OCI-LY7 (cell line): ENCODE measurements at regions not wholly inside any gene's neighbourhood (a gene's known extent, or its start where the extent isn't known, plus 50 kb on each side); places are given as distances from the start of the nearest gene placed in this dataset.

Experiments used
- BruUV-seq: library from RNA; stranded (reverse); fragments of 400-500 nt; replicated peaks from 2 replicates; lab custom pipeline; 2021; lab: Mats Ljungman, UMichigan
- CTCF ChIA-PET: fragments of 300-600 bp; sonication (Branson Sonifier 250); formaldehyde crosslinking; loops from one replicate; lab custom pipeline; 2022; ENCODE audit warnings: antibody characterized with exemption; ENCODE audit not compliant: unreplicated experiment; lab: Charles Lee
- POLR2A ChIA-PET: fragments of 300-600 bp; sonication (Branson Sonifier 250); formaldehyde crosslinking; loops from one replicate; lab custom pipeline; 2022; ENCODE audit warnings: antibody characterized with exemption; lab: Charles Lee
- DNase-seq: peaks from one replicate; pipeline ENCODE4 v3.0.0-alpha.2; 2015; ENCODE audit warnings: low spot score
- H2AFZ ChIP-seq: fragments of 200-600 bp; sonication (generic), shearing (Covaris generic); 2 replicates; pipeline ENCODE4 v1.6.1; 2014; ENCODE audit warnings: mild to moderate bottlenecking, antibody characterized with exemption, low read length, moderate library complexity
- H3K27ac ChIP-seq: fragments of 200-600 bp; sonication (generic); 2 replicates; pipeline ENCODE4 v1.5.1; 2014; ENCODE audit warnings: mixed run types, low read depth, mild to moderate bottlenecking, moderate library complexity, low read length, inconsistent platforms; ENCODE audit not compliant: poor library complexity, severe bottlenecking
- H3K36me3 ChIP-seq: fragments of 200-600 bp; sonication (generic); 2 replicates; pipeline ENCODE4 v1.6.1; 2014; ENCODE audit warnings: mild to moderate bottlenecking, antibody characterized with exemption, low read length, moderate library complexity, mixed read lengths; ENCODE audit not compliant: insufficient read depth
- H3K4me1 ChIP-seq: fragments of 200-600 bp; sonication (generic); 2 replicates; pipeline ENCODE4 v1.5.1; 2014; ENCODE audit warnings: mild to moderate bottlenecking, low read length; ENCODE audit not compliant: insufficient read depth, poor library complexity, severe bottlenecking
- H3K4me2 ChIP-seq: fragments of 200-600 bp; sonication (generic); 2 replicates; pipeline ENCODE4 v1.6.1; 2014; ENCODE audit warnings: mild to moderate bottlenecking, low read length
- H3K4me3 ChIP-seq: fragments of 200-600 bp; sonication (generic); 2 replicates; pipeline ENCODE4 v1.5.1; 2014; ENCODE audit warnings: mild to moderate bottlenecking, low read depth, low read length; ENCODE audit not compliant: poor library complexity, severe bottlenecking
- H3K79me2 ChIP-seq: fragments of 200-600 bp; sonication (generic); 2 replicates; pipeline ENCODE4 v1.6.1; 2016; ENCODE audit warnings: low read depth, mild to moderate bottlenecking, low read length, moderate library complexity, mixed read lengths; ENCODE audit not compliant: insufficient read depth
- H3K9me2 ChIP-seq: fragments of 200-600 bp; sonication (generic); 2 replicates; pipeline ENCODE4 v1.6.1; 2016; ENCODE audit warnings: mild to moderate bottlenecking, low read length, mixed read lengths; ENCODE audit not compliant: insufficient read depth
- H3K9me3 ChIP-seq: fragments of 200-600 bp; sonication (generic); 2 replicates; pipeline ENCODE4 v1.6.1; 2014; ENCODE audit warnings: mild to moderate bottlenecking, mixed run types, low read length, mixed read lengths
- H4K20me1 ChIP-seq: fragments of 200-600 bp; sonication (generic); 2 replicates; pipeline ENCODE4 v1.6.1; 2014; ENCODE audit warnings: mild to moderate bottlenecking, antibody characterized with exemption, low read length, moderate library complexity, mixed read lengths; ENCODE audit not compliant: insufficient read depth
- CTCF ChIP-seq: fragments of 200-600 bp; sonication (generic); conservative IDR thresholded peaks from 2 replicates; pipeline ENCODE4 v1.5.1; 2014; ENCODE audit warnings: mild to moderate bottlenecking, antibody characterized with exemption, low read length, moderate library complexity, mixed read lengths
- EZH2phosphoT487 ChIP-seq: fragments of 200-600 bp; sonication (generic); IDR thresholded peaks from 2 replicates; pipeline ENCODE4 v1.6.1; 2018; ENCODE audit warnings: low read depth, borderline replicate concordance, mild to moderate bottlenecking, mixed run types, antibody characterized with exemption, low read length, moderate library complexity, mixed read lengths
- intact Hi-C: fragments of 100-400 bp; cut with micrococcal nuclease; formaldehyde crosslinking; loops from one replicate; pipeline ENCODE4 v1.10.0; 2022; ENCODE audit not compliant: unreplicated experiment

- TF ChIP-seq CTCF (no peak), EZH2phosphoT487 (no peak)
- no peak for DNase-seq
- no peak overlapping the region for H3K4me3 ChIP-seq
- H3K4me2 ChIP-seq: no peak overlapping the region
- no peak overlapping the region for H3K27ac ChIP-seq
- ChIA-PET CTCF (no interaction called here), POLR2A (interaction anchor here (1.0 kb wide), 1 partner anchor 10 kb away, joined by 3 read pairs; no protein-coding TSS in a partner anchor)
- no peak overlapping the region for H2AFZ ChIP-seq
- intact Hi-C loops: no loop called here
- no peaks in the 10 kb centered on the region for H3K9me2 ChIP-seq
- H3K4me1 ChIP-seq: no peaks in the 10 kb centered on the region
- no peaks in the 10 kb centered on the region for H3K79me2 ChIP-seq
- H3K36me3 ChIP-seq: no peaks in the 10 kb centered on the region
- no peaks in the 10 kb centered on the region for H4K20me1 ChIP-seq
- no peaks in the 10 kb centered on the region for H3K9me3 ChIP-seq
- BruUV-seq: no TSS peak
Measured at GRCh38 chr6:8535519-8535918, 100.2 kb upstream of the SLC35B3 start.

GRCh38 chr6:8530785-8531435, 95.6 kb upstream of the SLC35B3 start:
- Histone ChIP-seq H4K20me1 (no peaks in the 10 kb centered on the region), H3K4me2 (no peak overlapping the region), H3K4me1 (no peaks in the 10 kb centered on the region), H2AFZ (no peak overlapping the region), H3K27ac (no peak overlapping the region), H3K79me2 (no peaks in the 10 kb centered on the region), H3K36me3 (no peaks in the 10 kb centered on the region), H3K9me2 (no peaks in the 10 kb centered on the region), H3K9me3 (no peaks in the 10 kb centered on the region), H3K4me3 (no peak overlapping the region)
- CTCF ChIA-PET: no interaction called here
- BruUV-seq: no TSS peak
- no peak for DNase-seq
- no peak for TF ChIP-seq CTCF
- no peak for TF ChIP-seq EZH2phosphoT487
- POLR2A ChIA-PET: no interaction called here
- intact Hi-C loops: no loop called here

GRCh38 chr6:8529250-8529649, 93.9 kb upstream of the SLC35B3 start:
- DNase-seq: no peak
- intact Hi-C loops: no loop called here
- Histone ChIP-seq H3K36me3 (no peaks in the 10 kb centered on the region), H4K20me1 (no peaks in the 10 kb centered on the region), H3K9me3 (no peaks in the 10 kb centered on the region), H2AFZ (no peak overlapping the region), H3K79me2 (no peaks in the 10 kb centered on the region), H3K4me2 (no peak overlapping the region), H3K9me2 (no peaks in the 10 kb centered on the region), H3K4me3 (no peak overlapping the region), H3K4me1 (no peaks in the 10 kb centered on the region), H3K27ac (no peak overlapping the region)
- TF ChIP-seq EZH2phosphoT487 (no peak), CTCF (no peak)
- POLR2A ChIA-PET: interaction anchor here (0.7 kb wide), 1 partner anchor 1507 kb away, joined by 3 read pairs; no protein-coding TSS in a partner anchor
- CTCF ChIA-PET: no interaction called here
- BruUV-seq: no TSS peak
